ENCODE measurements at regions not wholly inside any gene's neighbourhood (a gene's known extent, or its start where the extent isn't known, plus 50 kb on each side); places are given as distances from the start of the nearest gene placed in this dataset.

GRCh38 chr10:126846959-126847358 lies 58.3 kb upstream of the DOCK1 start:
- TF ChIP-seq ELK1 (IDR thresholded peaks at IDR 0.05; ENCODE audit: borderline replicate concordance, low read depth, low read length) (no peak), CTCF (conservative IDR thresholded peaks at IDR 0.05; ENCODE audit: low read depth, low read length) (no peak), POLR2A (IDR thresholded peaks at IDR 0.05; ENCODE audit: low read depth, low read length) (no peak)

Data from IMR-90 (cell line).